KBM-7 (cell line): ENCODE measurements at regions not wholly inside any gene's neighbourhood (a gene's known extent, or its start where the extent isn't known, plus 50 kb on each side); places are given as distances from the start of the nearest gene placed in this dataset.
"Not testable (repeated sequence)": the region's sequence is repeated elsewhere in the genome, so short reads cannot be mapped to it uniquely, and the experiment has no call there.

Experiments
- DNase-seq: peaks from one replicate; pipeline ENCODE4 v3.0.0-alpha.2; 2015
- in situ Hi-C: fragments of 300-500 bp; cut with MboI; formaldehyde crosslinking; loops from 2 replicates; pipeline ENCODE4 v1.14.3; 2020; ENCODE audit warnings: low sequenced_read_pairs, low pct_unique_long_range_greater_than_20kb, mixed read lengths

DNA sequence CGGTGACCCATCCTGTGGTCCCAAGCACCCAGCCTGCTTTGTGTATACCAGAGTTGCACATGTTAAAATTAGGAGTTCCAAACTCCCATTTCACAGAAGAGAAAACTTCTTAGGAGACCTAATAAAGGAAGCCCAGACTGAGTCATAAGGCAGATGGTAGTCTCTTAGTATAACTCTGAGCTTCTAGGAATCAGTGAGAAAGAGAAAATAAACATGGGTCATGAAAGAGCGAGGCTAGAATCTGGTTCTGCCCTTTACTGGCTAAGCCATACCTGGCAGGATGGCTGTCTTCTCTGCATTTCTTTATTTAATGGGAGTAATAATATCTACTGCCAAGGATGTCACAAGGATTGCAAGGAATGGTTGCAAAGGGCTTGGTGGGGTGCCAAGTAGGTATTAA is 101.2 kb upstream of the TRIB2 start:
- no peak for DNase-seq
- in situ Hi-C loops: no loop called here

DNA sequence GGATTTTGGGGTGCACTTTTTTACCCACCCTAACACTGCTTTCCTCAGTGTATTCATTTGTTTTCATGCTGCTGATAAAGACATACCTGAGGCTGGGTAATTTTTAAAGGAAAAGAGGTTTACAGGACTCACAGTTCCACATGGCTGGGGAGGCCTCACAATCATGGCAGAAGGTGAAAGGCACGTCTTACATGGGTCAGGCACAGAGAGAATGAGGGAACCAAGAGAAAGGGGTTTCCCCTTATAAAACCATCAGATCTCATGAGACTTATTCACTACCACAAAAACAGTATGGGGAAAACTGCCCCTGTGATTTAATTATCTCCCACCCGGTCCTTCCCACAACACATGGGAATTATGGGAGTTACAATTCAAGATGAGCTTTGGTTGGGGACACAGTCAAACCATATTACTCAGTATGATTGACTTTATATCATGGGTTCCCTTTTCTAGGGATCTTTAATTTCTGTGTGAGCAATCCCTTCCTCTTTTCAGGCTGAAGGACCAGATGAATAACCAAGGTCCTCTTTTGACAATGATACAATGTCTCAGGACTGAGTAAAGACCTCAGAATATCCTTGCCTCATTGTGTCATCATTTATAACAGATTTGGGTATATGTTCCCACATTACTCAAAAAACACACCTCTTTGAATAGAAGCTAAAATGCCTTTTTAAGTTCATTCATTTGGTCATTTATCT is 100.1 kb upstream of the TRIB2 start:
- in situ Hi-C loops: no loop called here
- DNase-seq: peak; percentile 16

DNA sequence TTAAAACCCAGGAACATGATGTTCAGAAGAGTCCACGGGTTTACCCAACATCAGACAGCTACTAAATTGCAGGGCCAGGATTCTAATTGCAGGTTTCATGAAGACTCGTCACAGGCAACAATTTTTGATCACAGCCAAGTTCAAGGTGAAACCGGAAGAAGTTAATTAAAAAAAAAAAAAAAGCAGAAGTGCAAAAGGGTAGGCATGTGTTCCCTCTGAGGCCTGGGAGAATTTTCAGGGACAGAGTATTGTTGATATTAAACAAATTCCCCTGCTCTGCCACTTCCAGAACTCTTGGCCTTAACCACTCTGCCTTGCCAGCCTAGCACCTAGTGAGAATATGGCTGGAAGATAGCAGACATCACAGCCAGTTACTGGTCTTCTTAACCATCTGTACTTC is 99.4 kb upstream of the TRIB2 start:
- DNase-seq: peak; percentile 36
- in situ Hi-C loops: no loop called here

DNA sequence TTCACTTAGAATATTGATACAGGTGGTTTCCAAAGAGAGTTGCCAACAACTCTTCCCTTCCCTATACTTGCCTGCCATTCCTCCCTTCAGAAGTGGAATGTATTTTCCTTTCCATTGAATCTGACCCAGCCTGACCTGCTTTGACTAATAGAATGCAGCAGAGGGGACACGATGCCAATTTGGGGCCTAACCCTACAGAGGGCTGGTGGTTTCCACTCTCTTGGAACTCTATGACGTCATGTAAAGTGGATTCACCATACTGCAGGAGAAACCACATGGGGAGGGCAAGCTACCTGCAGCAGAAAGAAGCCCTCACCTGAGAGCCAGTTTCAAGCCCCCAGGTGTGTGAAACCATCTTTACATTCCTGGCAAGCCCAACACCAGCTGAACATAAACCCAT is 98.9 kb upstream of the TRIB2 start:
- in situ Hi-C loops: no loop called here
- DNase-seq: no peak

DNA sequence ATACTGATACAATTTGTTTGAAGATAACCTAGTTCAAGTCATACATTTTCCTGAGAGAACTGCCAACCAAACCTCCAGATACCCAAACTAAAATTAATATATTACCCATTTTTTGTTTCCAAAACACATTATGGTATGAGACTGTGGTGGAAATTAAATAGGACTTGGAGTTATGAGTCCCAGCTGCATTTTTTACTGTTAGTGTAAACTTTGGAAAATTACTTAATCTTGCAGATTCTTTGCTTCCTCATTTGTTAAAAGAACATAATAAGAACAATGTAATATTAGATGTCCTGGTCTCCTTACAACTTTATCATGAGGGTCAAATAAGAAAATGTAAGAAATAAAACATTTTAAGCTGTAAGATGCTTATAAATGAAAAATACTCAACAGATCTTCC is 98.2 kb upstream of the TRIB2 start:
- in situ Hi-C loops: no loop called here
- no peak for DNase-seq

DNA sequence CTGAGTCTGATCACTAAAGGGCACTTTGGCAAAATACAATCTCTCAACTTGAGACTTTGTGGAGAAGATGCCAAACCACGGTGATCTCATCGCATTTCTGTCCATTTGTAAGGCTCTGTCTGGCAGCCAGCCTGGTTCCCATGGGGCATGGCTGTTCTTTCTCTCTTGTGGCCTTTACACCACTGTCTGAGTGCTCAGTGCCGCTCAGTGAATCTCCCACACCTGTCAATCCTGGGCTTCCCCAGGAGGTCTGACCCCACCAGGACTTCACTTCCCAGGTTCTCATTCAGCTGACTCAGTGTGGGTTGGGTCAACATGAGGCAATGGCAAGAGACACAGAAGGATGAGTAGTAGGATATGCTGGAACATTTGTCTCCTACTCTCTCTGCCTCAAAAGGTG is 96.8 kb upstream of the TRIB2 start:
- in situ Hi-C loops: no loop called here
- no peak for DNase-seq

DNA sequence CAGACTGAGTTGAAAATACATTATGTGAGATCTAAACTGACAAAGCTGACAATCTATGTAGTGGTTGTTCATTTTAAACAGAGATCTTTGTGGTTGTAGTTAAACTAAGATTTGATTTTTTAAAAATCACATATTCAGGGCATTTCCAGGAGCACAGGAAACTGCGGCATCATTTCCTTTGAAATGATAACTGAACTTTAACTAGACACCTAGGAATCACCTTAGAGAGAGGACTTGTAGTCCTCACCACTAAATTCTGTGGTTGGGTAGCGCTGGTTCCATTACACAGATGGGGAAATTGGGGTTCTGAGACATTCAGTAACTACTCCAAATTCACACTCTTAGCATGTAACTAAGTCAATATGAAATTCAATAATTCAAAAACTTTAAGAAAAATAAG is 96.0 kb upstream of the TRIB2 start:
- in situ Hi-C loops: no loop called here
- no peak for DNase-seq

DNA sequence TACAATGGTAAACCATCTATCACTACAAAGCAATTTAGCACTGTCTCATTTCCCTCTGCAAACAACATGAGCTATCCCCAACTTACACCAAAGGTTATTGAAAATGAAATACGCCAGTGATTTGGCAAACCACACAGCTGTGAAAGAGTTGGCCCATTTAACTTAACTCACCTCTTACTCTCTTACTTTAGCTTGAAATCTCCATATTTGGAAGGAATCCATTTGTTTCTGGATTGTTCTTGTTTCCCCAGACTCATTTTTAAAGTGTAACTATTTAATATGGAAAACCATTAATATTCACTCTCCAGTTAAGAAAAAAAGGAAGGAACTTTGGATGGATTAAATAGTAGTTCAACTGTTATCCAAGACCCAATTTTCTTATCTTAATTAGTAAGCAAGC is 93.7 kb upstream of the TRIB2 start:
- no peak for DNase-seq
- in situ Hi-C loops: no loop called here

DNA sequence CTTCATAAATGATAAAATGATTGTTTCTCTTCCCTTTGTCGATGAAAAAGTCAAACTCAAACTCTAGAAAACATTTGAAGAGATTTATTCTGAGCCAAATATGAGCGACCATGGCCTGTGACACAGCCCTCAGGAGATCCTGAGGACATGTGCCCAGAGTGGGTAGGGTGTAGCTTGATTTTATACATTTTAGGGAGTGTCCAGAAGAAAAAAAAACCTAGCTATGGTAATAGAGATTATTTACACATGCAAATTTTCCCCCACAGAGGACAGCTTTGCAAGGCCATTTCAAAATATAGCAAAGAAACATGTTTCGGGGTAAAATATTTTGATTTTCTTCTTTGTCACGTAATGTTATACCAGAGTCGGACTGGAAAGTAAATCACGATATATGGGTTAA is 92.4 kb upstream of the TRIB2 start:
- no peak for DNase-seq
- in situ Hi-C loops: no loop called here

DNA sequence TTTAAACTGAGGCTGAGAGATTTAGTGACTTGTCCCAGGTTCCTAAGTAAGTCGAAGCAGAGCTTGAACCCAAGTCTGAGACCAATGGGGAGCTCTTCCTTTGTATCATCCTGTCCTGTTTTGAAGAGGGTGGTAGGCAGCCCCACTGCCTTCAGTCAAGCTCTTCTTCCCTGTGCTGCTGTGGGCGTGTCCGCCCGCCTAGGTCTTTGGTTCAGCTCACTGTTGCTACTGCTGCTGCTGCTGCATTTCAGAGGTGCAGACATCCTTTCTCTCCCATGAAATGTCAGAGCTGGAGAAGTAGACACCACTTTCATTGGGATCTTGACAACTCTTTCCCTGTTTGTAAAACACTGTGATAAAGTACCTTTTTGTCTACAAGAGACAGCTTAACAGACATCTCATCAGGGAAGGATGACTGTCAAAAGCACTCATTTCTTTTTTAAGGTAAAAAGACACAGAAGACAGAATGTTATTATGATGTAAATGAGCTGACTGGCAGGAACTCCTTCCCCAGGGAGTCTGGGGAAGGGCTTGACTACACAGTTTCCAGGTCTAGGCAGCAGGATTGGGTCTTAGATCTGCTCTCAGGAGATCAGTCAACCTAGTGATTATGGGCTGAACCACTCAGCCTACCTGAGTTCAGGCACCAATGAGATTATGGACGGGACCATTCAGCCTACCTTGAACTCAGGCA is 91.7 kb upstream of the TRIB2 start:
- no peak for DNase-seq
- in situ Hi-C loops: no loop called here

DNA sequence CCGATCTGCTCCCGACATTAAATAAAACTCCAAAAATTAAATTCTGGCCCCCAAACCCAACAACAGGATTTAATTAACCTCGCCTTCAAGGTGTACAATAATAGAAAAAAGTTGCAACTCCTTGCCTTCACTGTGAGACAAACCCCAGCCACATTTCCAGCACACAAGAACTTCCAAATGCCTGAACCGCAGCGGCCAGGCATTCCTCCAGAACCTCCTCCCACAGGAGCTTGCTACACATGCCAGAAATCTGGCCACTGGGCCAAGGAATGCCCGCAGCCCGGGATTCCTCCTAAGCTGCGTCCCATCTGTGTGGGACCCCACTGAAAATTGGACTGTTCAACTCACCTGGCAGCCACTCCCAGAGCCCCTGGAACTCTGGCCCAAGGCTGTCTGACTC is 88.2 kb upstream of the TRIB2 start:
- in situ Hi-C loops: not testable (repeated sequence)

DNA sequence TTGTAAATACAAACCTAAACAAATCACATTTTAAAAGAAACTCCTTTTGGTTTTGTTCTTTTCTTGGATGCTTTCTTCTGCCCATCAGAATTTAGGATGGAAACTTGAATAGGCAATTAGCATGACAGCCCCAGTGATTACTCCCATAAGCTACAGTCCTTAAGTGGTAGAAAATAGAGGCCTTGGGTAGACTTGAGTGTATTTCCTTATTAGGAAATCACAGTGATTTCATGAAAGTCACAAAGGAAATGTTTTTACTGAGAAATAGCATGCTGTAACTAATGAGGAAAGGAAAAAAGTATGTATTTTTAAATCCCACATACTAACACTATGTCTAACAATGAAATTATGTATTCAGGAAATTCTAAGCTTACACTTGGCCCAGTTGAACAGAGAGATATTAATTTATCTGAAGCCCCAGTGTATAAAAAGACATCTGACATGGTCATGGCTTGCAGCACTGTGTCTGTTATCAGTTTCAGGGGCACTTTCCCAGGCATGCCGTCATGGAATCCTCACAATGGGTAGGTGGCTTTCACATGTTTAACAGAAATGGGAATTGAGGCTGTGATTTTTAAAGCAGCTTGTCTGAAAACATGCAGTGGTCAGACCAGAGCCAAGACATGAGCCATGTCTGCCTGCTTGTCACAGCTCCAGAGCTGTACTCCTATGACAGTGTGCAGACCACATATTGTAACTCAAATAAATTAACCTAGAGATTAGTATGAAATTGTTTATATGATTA is 79.7 kb upstream of the TRIB2 start:
- in situ Hi-C loops: no loop called here
- no peak for DNase-seq

More for the DNA sequence above, 88.2 kb upstream of the TRIB2 start:
- DNase-seq: not testable (repeated sequence)

DNA sequence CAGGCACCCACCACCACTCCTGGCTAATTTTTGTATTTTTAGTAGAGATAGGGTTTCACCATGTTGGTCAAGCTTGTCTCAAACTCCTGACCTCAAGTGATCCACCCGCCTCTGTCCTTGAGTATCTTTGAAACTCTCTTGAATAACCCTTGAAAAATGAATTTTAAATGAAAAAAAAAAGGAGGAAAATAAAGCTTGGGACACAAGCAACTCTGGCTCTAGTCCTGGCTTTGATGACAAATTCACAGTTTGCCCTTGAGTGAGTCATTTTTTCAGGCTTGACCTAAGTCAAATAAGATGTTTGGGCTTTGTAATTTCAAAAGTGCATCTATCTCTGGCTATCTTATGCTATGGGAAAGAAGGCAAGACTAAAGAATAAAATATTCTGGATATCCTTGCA is 79.0 kb upstream of the TRIB2 start:
- in situ Hi-C loops: no loop called here
- DNase-seq: no peak

DNA sequence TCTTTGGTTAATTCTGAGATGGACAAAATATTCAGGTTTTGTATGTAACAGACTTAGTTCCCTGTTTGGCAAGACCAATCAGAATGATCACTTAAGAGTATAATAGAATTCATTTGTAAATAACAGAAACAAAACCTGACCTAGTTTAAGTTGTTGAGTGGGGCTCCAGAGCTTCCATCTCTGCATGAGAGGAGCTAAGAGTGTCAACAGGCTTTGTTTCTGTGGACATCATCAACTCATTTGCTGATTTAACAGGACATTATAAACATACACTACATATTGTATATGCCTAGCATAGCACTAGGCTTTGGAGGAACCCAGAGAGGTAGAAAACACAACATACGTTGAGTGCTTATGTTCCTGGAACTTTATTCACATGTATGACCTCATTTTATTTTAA is 75.3 kb upstream of the TRIB2 start:
- in situ Hi-C loops: no loop called here
- DNase-seq: no peak

DNA sequence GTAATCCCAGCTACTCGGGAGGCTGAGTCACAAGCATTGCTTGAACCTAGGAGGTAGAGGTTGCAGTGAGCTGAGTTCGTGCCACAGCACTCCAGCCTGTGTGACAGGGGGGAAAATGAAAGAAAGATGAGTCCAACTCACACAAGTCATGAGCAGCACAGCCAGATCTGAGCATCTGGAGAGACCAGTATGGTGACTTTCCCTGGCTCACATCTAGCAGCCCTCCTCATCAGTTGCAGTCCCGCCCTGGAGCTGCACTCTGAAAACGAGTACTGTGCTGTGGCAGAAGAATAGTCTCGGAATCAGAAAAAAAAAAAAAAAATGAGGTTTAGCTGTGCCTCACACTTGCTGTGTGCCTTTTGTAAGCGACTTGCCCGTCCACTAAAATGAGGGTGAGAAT is 74.4 kb upstream of the TRIB2 start:
- in situ Hi-C loops: no loop called here
- DNase-seq: no peak

DNA sequence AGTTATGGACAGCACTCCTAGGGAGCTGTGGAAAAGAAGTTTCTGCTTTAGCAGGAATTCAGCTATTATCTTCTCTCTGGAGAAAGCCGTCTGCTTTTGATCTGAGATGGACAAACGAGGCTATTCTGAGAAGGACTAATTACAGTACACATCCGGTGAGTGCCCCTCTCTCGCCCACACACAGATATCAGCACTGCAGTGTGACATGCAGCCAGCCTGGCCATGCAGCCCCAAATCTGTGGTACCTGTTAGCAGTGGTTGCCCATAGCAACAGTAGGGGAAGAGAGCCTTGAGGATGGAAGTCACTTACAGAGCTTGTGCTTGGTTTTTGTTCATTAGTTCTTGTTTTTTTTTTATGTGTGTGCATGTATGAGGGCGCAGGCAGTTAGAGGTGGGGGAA is 73.9 kb upstream of the TRIB2 start:
- no peak for DNase-seq
- in situ Hi-C loops: no loop called here

DNA sequence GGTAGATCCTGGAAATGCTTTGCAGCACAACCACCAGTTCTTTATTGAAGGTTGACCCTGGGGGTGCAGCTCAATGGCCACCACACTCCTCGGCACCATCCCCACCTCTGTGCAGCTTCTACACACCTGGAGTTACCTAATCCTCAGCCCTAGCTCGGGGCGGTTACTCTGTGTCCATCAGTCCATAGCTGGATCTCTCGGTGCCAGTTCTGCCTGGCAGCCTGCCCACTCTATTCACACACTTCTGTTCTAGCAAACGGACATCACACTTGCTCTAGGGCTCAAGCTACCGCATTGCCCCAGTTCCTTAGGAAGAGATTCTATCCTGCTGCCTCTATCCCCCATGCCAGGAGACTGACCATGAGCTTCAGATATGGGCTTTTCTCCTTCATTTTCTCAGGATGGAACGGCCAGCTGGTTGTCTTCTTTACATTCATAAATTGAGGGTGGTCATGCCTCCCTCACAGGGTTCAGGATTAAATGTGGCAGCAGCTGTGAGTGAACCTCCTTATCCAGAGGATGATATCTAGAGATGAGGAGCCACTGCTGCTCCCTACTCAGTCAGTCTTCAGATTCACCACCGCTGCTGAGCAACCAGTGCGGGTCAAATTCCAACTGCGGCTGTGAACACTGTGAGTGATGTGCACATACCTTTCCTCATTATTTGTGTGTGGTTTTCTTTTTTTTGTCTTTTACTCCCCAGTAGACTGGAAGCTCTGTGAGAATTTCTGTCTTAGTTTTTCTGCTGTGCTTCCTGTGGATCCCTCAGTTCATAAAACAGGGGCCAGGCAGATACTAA is 66.9 kb upstream of the TRIB2 start:
- DNase-seq: no peak
- in situ Hi-C loops: no loop called here

DNA sequence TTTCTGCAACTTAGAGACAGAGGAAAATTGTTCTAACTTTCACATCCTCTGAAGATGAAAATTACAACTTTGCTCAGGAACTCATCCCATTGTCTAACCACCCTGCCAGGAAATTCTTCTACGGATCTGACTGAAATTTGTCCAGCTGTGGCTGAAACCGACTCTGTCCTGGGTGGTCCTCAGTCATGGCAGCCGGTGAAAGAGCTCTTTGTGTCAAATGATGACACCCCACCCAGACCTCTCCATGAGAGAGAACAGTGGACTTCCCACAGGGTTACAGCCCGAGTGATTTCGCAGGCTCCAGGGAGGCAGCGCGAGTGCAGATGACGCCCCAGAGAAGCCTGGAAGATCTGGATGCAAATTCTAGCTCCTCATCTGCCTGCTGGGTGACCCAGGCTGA is 65.1 kb upstream of the TRIB2 start:
- in situ Hi-C loops: no loop called here
- DNase-seq: no peak

DNA sequence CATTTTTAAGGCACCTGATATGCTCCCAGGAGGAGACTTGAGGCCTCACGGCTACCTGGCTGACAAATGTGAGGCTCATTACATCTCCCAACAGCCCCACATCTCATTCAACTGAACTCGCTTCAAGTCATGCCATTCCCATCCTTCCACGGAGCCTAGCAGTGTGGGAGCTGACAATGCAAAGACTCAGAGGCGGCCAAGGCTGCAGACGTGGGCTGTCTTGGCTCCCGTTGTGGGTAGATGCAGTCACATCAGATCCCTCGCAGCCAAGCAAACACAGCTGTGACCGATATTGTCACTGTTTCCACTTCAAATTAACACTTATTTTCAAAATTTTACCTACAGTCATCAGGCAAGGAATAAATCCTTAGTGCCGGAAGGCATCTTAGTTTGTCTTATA is 64.0 kb upstream of the TRIB2 start:
- in situ Hi-C loops: no loop called here
- no peak for DNase-seq

DNA sequence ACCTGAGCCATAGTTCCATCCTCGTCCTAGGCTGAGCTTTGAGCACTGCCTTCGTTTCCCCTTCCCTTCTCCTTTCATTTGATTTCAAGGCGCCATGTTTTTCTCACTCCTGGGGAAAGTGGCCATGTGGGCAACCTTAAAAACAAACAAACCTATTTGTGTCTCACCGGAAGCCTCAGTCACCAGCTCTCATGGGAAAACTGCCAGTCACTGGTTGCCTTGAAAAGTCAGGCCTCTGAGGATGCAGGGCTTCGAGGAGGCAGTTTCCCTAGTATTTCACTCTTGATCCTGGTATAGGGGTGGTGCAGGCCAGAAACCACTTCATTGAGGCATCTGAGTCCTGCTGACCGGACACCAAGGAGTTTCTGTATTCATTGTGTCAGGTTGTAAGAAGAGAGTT is 59.2 kb upstream of the TRIB2 start:
- in situ Hi-C loops: no loop called here
- no peak for DNase-seq
